ENCODE measurements at regions not wholly inside any gene's neighbourhood (a gene's known extent, or its start where the extent isn't known, plus 50 kb on each side); places are given as distances from the start of the nearest gene placed in this dataset.

GRCh38 chr3:3264796-3265195 lies 85.3 kb upstream of the CRBN start:
- Histone ChIP-seq H3K79me2 (ENCODE audit: control insufficient read depth, insufficient read depth, low read length, poor library complexity) (peaks cover 2% of the 10 kb centered on the region), H2AK5ac (ENCODE audit: low read length) (no peak overlapping the region), H3K4me3 (ENCODE audit: low read depth, low read length) (no peak overlapping the region), H3K9ac (ENCODE audit: low read length) (no peak overlapping the region), H3K36me3 (ENCODE audit: control insufficient read depth in 1 of 2, insufficient read depth in 2 of 2, low read length in 2 of 2) (no peaks in the 10 kb centered on the region), H3K23ac (ENCODE audit: low read length) (no peak overlapping the region), H3K4ac (ENCODE audit: low read depth, low read length) (no peak overlapping the region), H3K4me1 (ENCODE audit: control insufficient read depth in 1 of 2, insufficient read depth in 2 of 2, low read length in 2 of 2) (peaks cover 6 to 7% of the 10 kb centered on the region in 2 experiments), H4K8ac (ENCODE audit: low read depth, low read length) (no peak overlapping the region), H3K9me3 (ENCODE audit: insufficient read depth, low read depth, low read length) (no peaks in the 10 kb centered on the region), H2AFZ (ENCODE audit: insufficient read depth, low read length, poor library complexity) (no peak overlapping the region), H3K79me1 (ENCODE audit: low read length) (peaks cover 9% of the 10 kb centered on the region), H2BK120ac (ENCODE audit: insufficient read depth, low read length, poor library complexity) (no peak overlapping the region), H3K4me2 (ENCODE audit: low read length) (no peak overlapping the region), H4K91ac (ENCODE audit: low read depth, low read length) (no peak overlapping the region), H3K27ac (ENCODE audit: low read depth, low read length) (no peak overlapping the region), H4K12ac (ENCODE audit: low read depth, low read length) (no peak overlapping the region), H2BK5ac (ENCODE audit: low read depth, low read length, poor library complexity) (no peak overlapping the region), H3K18ac (ENCODE audit: low read length) (no peak overlapping the region), H2BK12ac (ENCODE audit: low read length) (no peak overlapping the region), H3K27me3 (ENCODE audit: insufficient read depth, low read length) (no peaks in the 10 kb centered on the region), H3K14ac (ENCODE audit: low read length) (no peak overlapping the region)
- WGBS (ENCODE audit: extremely low coverage, insufficient coverage, insufficient read length): no CpG with 5 or more reads among the region's 3 CpGs
- DNase-seq: no peak

DNA sequence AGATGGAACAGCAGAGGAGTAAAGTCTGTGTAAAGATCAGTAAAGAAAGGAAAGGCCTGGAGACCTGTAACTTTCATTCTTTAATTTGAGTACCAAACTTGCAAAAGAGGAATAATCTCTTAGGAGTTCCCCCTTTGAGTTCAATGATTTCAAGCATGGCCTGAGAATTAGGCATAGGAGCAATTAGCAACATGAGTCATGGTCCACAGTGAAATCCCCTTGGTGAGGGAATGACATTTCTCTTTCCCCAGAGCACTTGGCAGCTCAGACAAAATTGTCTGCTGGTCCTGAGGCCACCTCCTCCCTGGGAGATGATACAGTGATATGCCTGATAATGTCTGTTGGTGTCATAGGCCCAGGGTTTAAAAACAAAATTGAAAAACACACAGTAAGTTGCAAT lies 81.4 kb upstream of the CRBN start:
- H3K27me3 ChIP-seq (ENCODE audit: insufficient read depth, low read length): no peaks in the 10 kb centered on the region
- H3K4me2 ChIP-seq (ENCODE audit: low read length): no peak overlapping the region
- no peaks in the 10 kb centered on the region for H3K9me3 ChIP-seq (ENCODE audit: insufficient read depth, low read depth, low read length)
- H2BK12ac ChIP-seq (ENCODE audit: low read length): peak overlapping the region; percentile 93
- peaks cover 10 to 11% of the 10 kb centered on the region in 2 experiments for H3K4me1 ChIP-seq (ENCODE audit: control insufficient read depth in 1 of 2, insufficient read depth in 2 of 2, low read length in 2 of 2)
- H3K14ac ChIP-seq (ENCODE audit: low read length): peak overlapping the region; percentile 32
- H4K91ac ChIP-seq (ENCODE audit: low read depth, low read length): peak overlapping the region; percentile 91
- H2AK5ac ChIP-seq (ENCODE audit: low read length): no peak overlapping the region
- no peak overlapping the region for H3K4me3 ChIP-seq (ENCODE audit: low read depth, low read length)
- H2BK120ac ChIP-seq (ENCODE audit: insufficient read depth, low read length, poor library complexity): peak overlapping the region; percentile 52
- DNase-seq: peak; percentile 62 to 65
- H2AFZ ChIP-seq (ENCODE audit: insufficient read depth, low read length, poor library complexity): no peak overlapping the region
- H4K8ac ChIP-seq (ENCODE audit: low read depth, low read length): peak overlapping the region; percentile 69
- H3K79me1 ChIP-seq (ENCODE audit: low read length): peaks cover 18% of the 10 kb centered on the region
- no peak overlapping the region for H4K12ac ChIP-seq (ENCODE audit: low read depth, low read length)
- no peaks in the 10 kb centered on the region for H3K36me3 ChIP-seq (ENCODE audit: control insufficient read depth in 1 of 2, insufficient read depth in 2 of 2, low read length in 2 of 2)
- H3K23ac ChIP-seq (ENCODE audit: low read length): no peak overlapping the region
- peak overlapping the region; percentile 74 for H3K27ac ChIP-seq (ENCODE audit: low read depth, low read length)
- H3K79me2 ChIP-seq (ENCODE audit: control insufficient read depth, insufficient read depth, low read length, poor library complexity): peaks cover 2% of the 10 kb centered on the region
- H2BK5ac ChIP-seq (ENCODE audit: low read depth, low read length, poor library complexity): peak overlapping the region; percentile 92
- no peak overlapping the region for H3K18ac ChIP-seq (ENCODE audit: low read length)
- no peak overlapping the region for H3K9ac ChIP-seq (ENCODE audit: low read length)
- H3K4ac ChIP-seq (ENCODE audit: low read depth, low read length): no peak overlapping the region

DNA sequence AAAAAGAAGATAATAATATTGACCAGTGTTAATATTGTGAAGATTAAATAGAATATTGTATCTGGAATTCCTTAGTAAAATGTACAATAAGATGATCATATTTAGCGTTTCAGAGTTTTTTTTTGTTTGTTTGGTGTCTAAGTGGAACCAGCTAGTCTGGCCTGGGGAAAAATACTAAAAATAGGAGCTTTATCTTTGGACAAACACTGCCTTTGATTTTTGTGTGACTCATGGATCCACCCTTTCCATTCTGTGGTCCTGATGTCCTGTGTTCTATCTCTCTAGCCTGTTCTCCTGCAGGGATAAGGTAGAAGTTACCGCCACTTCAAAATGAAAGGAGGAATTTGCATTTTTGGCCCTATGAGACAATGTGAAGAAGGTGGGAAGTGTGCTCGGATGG lies 79.7 kb upstream of the CRBN start:
- no peak overlapping the region for H3K4me2 ChIP-seq (ENCODE audit: low read length)
- H3K27me3 ChIP-seq (ENCODE audit: insufficient read depth, low read length): no peaks in the 10 kb centered on the region
- peaks cover 2% of the 10 kb centered on the region for H3K79me2 ChIP-seq (ENCODE audit: control insufficient read depth, insufficient read depth, low read length, poor library complexity)
- peak overlapping the region; percentile 59 for H2BK5ac ChIP-seq (ENCODE audit: low read depth, low read length, poor library complexity)
- no peaks in the 10 kb centered on the region for H3K36me3 ChIP-seq (ENCODE audit: control insufficient read depth in 1 of 2, insufficient read depth in 2 of 2, low read length in 2 of 2)
- H2AK5ac ChIP-seq (ENCODE audit: low read length): no peak overlapping the region
- no peak overlapping the region for H4K91ac ChIP-seq (ENCODE audit: low read depth, low read length)
- H2BK12ac ChIP-seq (ENCODE audit: low read length): peak overlapping the region; percentile 63
- no peak overlapping the region for H3K4me3 ChIP-seq (ENCODE audit: low read depth, low read length)
- no peak overlapping the region for H2AFZ ChIP-seq (ENCODE audit: insufficient read depth, low read length, poor library complexity)
- H3K4me1 ChIP-seq (ENCODE audit: control insufficient read depth in 1 of 2, insufficient read depth in 2 of 2, low read length in 2 of 2): peaks cover 10 to 11% of the 10 kb centered on the region in 2 experiments
- H4K8ac ChIP-seq (ENCODE audit: low read depth, low read length): no peak overlapping the region
- H3K23ac ChIP-seq (ENCODE audit: low read length): no peak overlapping the region
- no CpG with 5 or more reads among the region's 3 CpGs for WGBS (ENCODE audit: extremely low coverage, insufficient coverage, insufficient read length)
- H3K27ac ChIP-seq (ENCODE audit: low read depth, low read length): peak overlapping the region; percentile 16
- no peak overlapping the region for H3K14ac ChIP-seq (ENCODE audit: low read length)
- DNase-seq: peak in 1 of 2 donors; percentile 57
- no peak overlapping the region for H3K9ac ChIP-seq (ENCODE audit: low read length)
- no peak overlapping the region for H3K18ac ChIP-seq (ENCODE audit: low read length)
- H3K9me3 ChIP-seq (ENCODE audit: insufficient read depth, low read depth, low read length): no peaks in the 10 kb centered on the region
- H3K4ac ChIP-seq (ENCODE audit: low read depth, low read length): no peak overlapping the region
- peaks cover 18% of the 10 kb centered on the region for H3K79me1 ChIP-seq (ENCODE audit: low read length)
- no peak overlapping the region for H2BK120ac ChIP-seq (ENCODE audit: insufficient read depth, low read length, poor library complexity)
- H4K12ac ChIP-seq (ENCODE audit: low read depth, low read length): no peak overlapping the region

DNA sequence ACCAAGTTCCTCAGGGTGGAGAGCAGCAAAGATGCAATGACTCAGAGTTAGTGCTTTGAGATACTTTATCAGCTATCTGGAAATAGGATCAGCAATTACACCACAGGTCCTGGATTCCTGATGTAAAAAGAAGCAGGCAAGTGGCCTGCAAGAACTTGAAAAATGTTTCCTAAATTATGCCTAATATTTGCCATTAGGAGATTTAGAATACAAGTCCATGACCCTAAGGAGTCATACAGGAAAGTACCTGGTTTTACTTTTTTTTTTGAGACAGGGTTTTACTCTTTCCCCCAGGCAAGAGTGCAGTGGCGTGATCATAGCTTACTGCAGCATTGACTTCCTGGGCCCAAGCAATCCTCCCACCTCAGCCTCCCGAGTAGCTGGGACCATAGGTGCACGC lies 78.8 kb upstream of the CRBN start:
- Histone ChIP-seq H3K79me1 (ENCODE audit: low read length) (peaks cover 18% of the 10 kb centered on the region), H3K14ac (ENCODE audit: low read length) (peak overlapping the region; percentile 94), H4K12ac (ENCODE audit: low read depth, low read length) (no peak overlapping the region), H3K4me2 (ENCODE audit: low read length) (no peak overlapping the region), H3K18ac (ENCODE audit: low read length) (peak overlapping the region; percentile 98), H3K9ac (ENCODE audit: low read length) (no peak overlapping the region), H4K8ac (ENCODE audit: low read depth, low read length) (peak overlapping the region; percentile 94), H2BK5ac (ENCODE audit: low read depth, low read length, poor library complexity) (peak overlapping the region; percentile 100), H4K91ac (ENCODE audit: low read depth, low read length) (peak overlapping the region; percentile 98), H2AFZ (ENCODE audit: insufficient read depth, low read length, poor library complexity) (peak overlapping the region; percentile 50), H3K4me1 (ENCODE audit: control insufficient read depth in 1 of 2, insufficient read depth in 2 of 2, low read length in 2 of 2) (peaks cover 10 to 11% of the 10 kb centered on the region in 2 experiments), H2AK5ac (ENCODE audit: low read length) (peak overlapping the region; percentile 97), H3K27me3 (ENCODE audit: insufficient read depth, low read length) (no peaks in the 10 kb centered on the region), H3K36me3 (ENCODE audit: control insufficient read depth in 1 of 2, insufficient read depth in 2 of 2, low read length in 2 of 2) (no peaks in the 10 kb centered on the region), H3K27ac (ENCODE audit: low read depth, low read length) (peak overlapping the region; percentile 99), H3K4ac (ENCODE audit: low read depth, low read length) (peak overlapping the region; percentile 98), H3K79me2 (ENCODE audit: control insufficient read depth, insufficient read depth, low read length, poor library complexity) (peaks cover 2% of the 10 kb centered on the region), H3K9me3 (ENCODE audit: insufficient read depth, low read depth, low read length) (no peaks in the 10 kb centered on the region), H3K4me3 (ENCODE audit: low read depth, low read length) (no peak overlapping the region), H2BK120ac (ENCODE audit: insufficient read depth, low read length, poor library complexity) (peak overlapping the region; percentile 99), H2BK12ac (ENCODE audit: low read length) (peak overlapping the region; percentile 99), H3K23ac (ENCODE audit: low read length) (no peak overlapping the region)
- WGBS (ENCODE audit: extremely low coverage, insufficient coverage, insufficient read length): no CpG with 5 or more reads among the region's 3 CpGs
- peak; percentile 79 to 96 for DNase-seq

All from trophoblast cell (in vitro differentiated cells and primary cell).